HEK293 (cell line): ENCODE measurements at regions not wholly inside any gene's neighbourhood (a gene's known extent, or its start where the extent isn't known, plus 50 kb on each side); places are given as distances from the start of the nearest gene placed in this dataset.
"Not testable (repeated sequence)": the region's sequence is repeated elsewhere in the genome, so short reads cannot be mapped to it uniquely, and the experiment has no call there.

Experiments
- CTCF ChIA-PET: fragments of 350-600 bp; formaldehyde crosslinking; extraction: SDS; loops from one replicate; lab custom pipeline; 2021; ENCODE audit warnings: antibody characterized with exemption; lab: Yijun Ruan, JAX
- POLR2A ChIA-PET: fragments of 300-600 bp; formaldehyde crosslinking; extraction: SDS; loops from one replicate; lab custom pipeline; 2020; ENCODE audit warnings: antibody characterized with exemption, inconsistent platforms; lab: Yijun Ruan, JAX
- H3K27ac ChIP-seq: fragments of 200-500 bp; sonication (Bioruptor generic); 2 replicates; pipeline ENCODE4 v1.5.1; 2014; ENCODE audit warnings: low read depth, low read length, control low read depth, inconsistent platforms; ENCODE audit errors: extremely low read depth
- H3K36me3 ChIP-seq, 2 experiments: fragments of 200-500 bp in 1 of 2; sonication (Bioruptor generic) in 1 of 2; 1 replicate in 1 of 2; 2 replicates in 1 of 2; pipeline ENCODE4 v1.5.1; 2014 to 2017; ENCODE audit warnings: inconsistent platforms in 2 of 2, low read length in 2 of 2; ENCODE audit not compliant: control insufficient read depth in 2 of 2, insufficient read depth in 1 of 2
- H3K4me1 ChIP-seq: fragments of 200-500 bp; sonication (Bioruptor generic); 2 replicates; pipeline ENCODE4 v1.5.1; 2014; ENCODE audit warnings: mild to moderate bottlenecking, low read length, inconsistent platforms; ENCODE audit not compliant: control insufficient read depth, insufficient read depth
- H3K4me3 ChIP-seq: 2 replicates; pipeline ENCODE4 v1.5.1; 2011; ENCODE audit warnings: low read depth, mild to moderate bottlenecking, control low read depth, low read length, moderate library complexity
- H3K9me3 ChIP-seq: fragments of 200-500 bp; sonication (Bioruptor generic); 2 replicates; pipeline ENCODE4 v1.5.1; 2014; ENCODE audit warnings: low read depth, low read length, inconsistent platforms; ENCODE audit not compliant: control insufficient read depth, insufficient read depth
- CTCF ChIP-seq: fragments of 450-650 bp; formaldehyde crosslinking; IDR thresholded peaks from 2 replicates; pipeline ENCODE4 v1.5.1; 2016; ENCODE audit warnings: missing biosample characterization, missing genetic modification characterization
- KLF10 ChIP-seq: fragments of 450-650 bp; IDR thresholded peaks from 2 replicates; pipeline ENCODE4 v1.5.1; 2018; ENCODE audit warnings: missing biosample characterization, mild to moderate bottlenecking, missing genetic modification characterization
- REPIN1 ChIP-seq: fragments of 450-650 bp; formaldehyde crosslinking; IDR thresholded peaks from 2 replicates; pipeline ENCODE4 v1.5.1; 2017; ENCODE audit warnings: missing biosample characterization, missing genetic modification characterization, low read depth
- ZNF132 ChIP-seq: fragments of 450-650 bp; formaldehyde crosslinking; IDR thresholded peaks from 2 replicates; pipeline ENCODE4 v1.5.1; 2017; ENCODE audit warnings: missing biosample characterization, missing genetic modification characterization, borderline replicate concordance
- ZNF174 ChIP-seq: fragments of 450-650 bp; formaldehyde crosslinking; IDR thresholded peaks from 2 replicates; pipeline ENCODE4 v1.5.0; 2017; ENCODE audit warnings: missing biosample characterization, mild to moderate bottlenecking, missing genetic modification characterization
- ZNF266 ChIP-seq: fragments of 450-650 bp; formaldehyde crosslinking; IDR thresholded peaks from 2 replicates; pipeline ENCODE4 v1.5.1; 2016; ENCODE audit warnings: missing biosample characterization, missing genetic modification characterization, low read depth
- ZNF423 ChIP-seq: fragments of 450-650 bp; formaldehyde crosslinking; IDR thresholded peaks from 2 replicates; pipeline ENCODE4 v1.5.1; 2016; ENCODE audit warnings: missing biosample characterization, missing genetic modification characterization
- ZNF426 ChIP-seq: fragments of 450-650 bp; formaldehyde crosslinking; IDR thresholded peaks from 2 replicates; pipeline ENCODE4 v1.5.1; 2017; ENCODE audit warnings: missing biosample characterization, missing genetic modification characterization, mild to moderate bottlenecking, inconsistent platforms, moderate library complexity
- ZNF449 ChIP-seq: fragments of 450-650 bp; formaldehyde crosslinking; IDR thresholded peaks from 2 replicates; pipeline ENCODE4 v1.5.1; 2017; ENCODE audit warnings: missing biosample characterization, mild to moderate bottlenecking, missing genetic modification characterization, moderate library complexity
- ZNF514 ChIP-seq: fragments of 450-650 bp; formaldehyde crosslinking; IDR thresholded peaks from 2 replicates; pipeline ENCODE4 v1.5.1; 2016; ENCODE audit warnings: missing biosample characterization, missing genetic modification characterization
- ZNF792 ChIP-seq: fragments of 450-650 bp; formaldehyde crosslinking; IDR thresholded peaks from 2 replicates; pipeline ENCODE4 v1.5.1; 2016; ENCODE audit warnings: missing biosample characterization, missing genetic modification characterization
- TF ChIP-seq, protein P1 (sequence below): fragments of 450-650 bp; formaldehyde crosslinking; IDR thresholded peaks from 2 replicates; pipeline ENCODE4 v1.5.1; 2016; ENCODE audit warnings: missing biosample characterization, missing genetic modification characterization, low read depth
- TF ChIP-seq, protein P2 (sequence below): fragments of 450-650 bp; IDR thresholded peaks from 2 replicates; pipeline ENCODE4 v1.5.1; 2018; ENCODE audit warnings: missing biosample characterization, missing genetic modification characterization
- TF ChIP-seq, protein P3 (sequence below): IDR thresholded peaks from 2 replicates; pipeline ENCODE4 v1.6.1; 2011; ENCODE audit warnings: mild to moderate bottlenecking, low read depth, low read length, borderline replicate concordance
- TF ChIP-seq, protein P4 (sequence below): fragments of 450-650 bp; formaldehyde crosslinking; IDR thresholded peaks from 2 replicates; pipeline ENCODE4 v1.5.1; 2016; ENCODE audit warnings: missing biosample characterization, missing genetic modification characterization

DNA sequence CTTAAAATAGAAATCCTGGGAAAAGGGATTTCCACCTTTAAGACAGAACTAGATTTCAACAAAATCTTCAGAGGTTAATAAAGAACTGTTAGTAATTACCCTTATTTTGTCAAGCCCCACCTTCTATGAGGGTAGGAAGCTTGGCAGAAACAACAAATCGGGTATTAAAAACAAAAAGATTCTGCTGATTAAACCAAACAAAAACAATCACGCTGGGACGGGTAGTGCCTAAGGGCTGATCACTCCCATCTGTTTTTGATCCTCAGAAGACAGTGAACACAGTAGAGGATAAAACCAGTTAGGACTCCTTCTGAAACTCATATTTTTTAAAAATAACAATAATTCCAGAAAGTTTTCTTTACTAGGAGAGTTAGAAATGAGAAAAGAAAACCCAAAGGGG, 441.3 kb upstream of the API5 start (continued):
- TF ChIP-seq, protein P1, sequence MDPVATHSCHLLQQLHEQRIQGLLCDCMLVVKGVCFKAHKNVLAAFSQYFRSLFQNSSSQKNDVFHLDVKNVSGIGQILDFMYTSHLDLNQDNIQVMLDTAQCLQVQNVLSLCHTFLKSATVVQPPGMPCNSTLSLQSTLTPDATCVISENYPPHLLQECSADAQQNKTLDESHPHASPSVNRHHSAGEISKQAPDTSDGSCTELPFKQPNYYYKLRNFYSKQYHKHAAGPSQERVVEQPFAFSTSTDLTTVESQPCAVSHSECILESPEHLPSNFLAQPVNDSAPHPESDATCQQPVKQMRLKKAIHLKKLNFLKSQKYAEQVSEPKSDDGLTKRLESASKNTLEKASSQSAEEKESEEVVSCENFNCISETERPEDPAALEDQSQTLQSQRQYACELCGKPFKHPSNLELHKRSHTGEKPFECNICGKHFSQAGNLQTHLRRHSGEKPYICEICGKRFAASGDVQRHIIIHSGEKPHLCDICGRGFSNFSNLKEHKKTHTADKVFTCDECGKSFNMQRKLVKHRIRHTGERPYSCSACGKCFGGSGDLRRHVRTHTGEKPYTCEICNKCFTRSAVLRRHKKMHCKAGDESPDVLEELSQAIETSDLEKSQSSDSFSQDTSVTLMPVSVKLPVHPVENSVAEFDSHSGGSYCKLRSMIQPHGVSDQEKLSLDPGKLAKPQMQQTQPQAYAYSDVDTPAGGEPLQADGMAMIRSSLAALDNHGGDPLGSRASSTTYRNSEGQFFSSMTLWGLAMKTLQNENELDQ (tag by site-specific recombination), result no peak
- TF ChIP-seq, protein P2, sequence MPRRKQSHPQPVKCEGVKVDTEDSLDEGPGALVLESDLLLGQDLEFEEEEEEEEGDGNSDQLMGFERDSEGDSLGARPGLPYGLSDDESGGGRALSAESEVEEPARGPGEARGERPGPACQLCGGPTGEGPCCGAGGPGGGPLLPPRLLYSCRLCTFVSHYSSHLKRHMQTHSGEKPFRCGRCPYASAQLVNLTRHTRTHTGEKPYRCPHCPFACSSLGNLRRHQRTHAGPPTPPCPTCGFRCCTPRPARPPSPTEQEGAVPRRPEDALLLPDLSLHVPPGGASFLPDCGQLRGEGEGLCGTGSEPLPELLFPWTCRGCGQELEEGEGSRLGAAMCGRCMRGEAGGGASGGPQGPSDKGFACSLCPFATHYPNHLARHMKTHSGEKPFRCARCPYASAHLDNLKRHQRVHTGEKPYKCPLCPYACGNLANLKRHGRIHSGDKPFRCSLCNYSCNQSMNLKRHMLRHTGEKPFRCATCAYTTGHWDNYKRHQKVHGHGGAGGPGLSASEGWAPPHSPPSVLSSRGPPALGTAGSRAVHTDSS (tag by site-specific recombination), result no peak
- TF ChIP-seq ZNF266, result no peak
- TF ChIP-seq KLF10 (tag by site-specific recombination), result no peak
- no peak for TF ChIP-seq REPIN1 (tag by site-specific recombination)
- TF ChIP-seq, protein P3, sequence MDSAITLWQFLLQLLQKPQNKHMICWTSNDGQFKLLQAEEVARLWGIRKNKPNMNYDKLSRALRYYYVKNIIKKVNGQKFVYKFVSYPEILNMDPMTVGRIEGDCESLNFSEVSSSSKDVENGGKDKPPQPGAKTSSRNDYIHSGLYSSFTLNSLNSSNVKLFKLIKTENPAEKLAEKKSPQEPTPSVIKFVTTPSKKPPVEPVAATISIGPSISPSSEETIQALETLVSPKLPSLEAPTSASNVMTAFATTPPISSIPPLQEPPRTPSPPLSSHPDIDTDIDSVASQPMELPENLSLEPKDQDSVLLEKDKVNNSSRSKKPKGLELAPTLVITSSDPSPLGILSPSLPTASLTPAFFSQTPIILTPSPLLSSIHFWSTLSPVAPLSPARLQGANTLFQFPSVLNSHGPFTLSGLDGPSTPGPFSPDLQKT, result no peak

DNA sequence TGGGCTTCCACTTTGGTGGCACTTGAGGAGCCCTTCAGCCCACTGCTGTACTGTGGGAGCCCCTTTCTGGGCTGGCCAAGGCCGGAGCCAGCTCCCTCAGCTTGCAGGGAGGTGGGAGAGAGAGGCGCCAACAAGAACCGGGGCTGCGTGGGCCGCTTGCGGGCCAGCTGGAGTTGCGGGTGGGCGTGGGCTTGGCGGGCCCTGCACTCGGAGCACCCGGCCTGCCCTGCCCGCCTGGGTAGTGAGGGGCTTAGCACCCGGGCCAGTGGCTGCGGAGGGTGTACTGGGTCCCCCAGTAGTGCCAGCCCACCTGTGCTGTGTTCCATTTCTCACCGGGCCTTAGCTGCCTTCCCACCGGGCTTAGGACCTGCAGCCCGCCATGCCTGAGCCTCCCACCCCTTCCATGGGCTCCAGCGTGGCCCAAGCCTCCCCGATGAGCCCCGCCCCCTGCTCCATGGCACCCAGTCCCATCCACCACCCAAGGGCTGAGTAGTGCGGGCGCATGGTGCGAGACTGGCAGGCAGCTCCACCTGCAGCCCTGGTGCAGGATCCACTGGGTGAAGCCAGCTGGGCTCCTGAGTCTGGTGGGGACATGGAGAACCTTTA, 437.9 kb upstream of the API5 start:
- POLR2A ChIA-PET, H3K27ac ChIP-seq, H3K36me3 ChIP-seq, H3K4me1 ChIP-seq, H3K4me3 ChIP-seq, H3K9me3 ChIP-seq, CTCF ChIA-PET: not testable (repeated sequence)

GRCh38 chr11:42881335-42881734, 430.5 kb upstream of the API5 start:
- H3K4me3 ChIP-seq, H3K27ac ChIP-seq, POLR2A ChIA-PET, CTCF ChIA-PET, H3K4me1 ChIP-seq, H3K9me3 ChIP-seq, H3K36me3 ChIP-seq: not testable (repeated sequence)

- Histone ChIP-seq H3K9me3 (no peaks in the 10 kb centered on the region), H3K4me1 (no peaks in the 10 kb centered on the region), H3K36me3 (no peaks in the 10 kb centered on the region), H3K4me3 (no peak overlapping the region), H3K27ac (no peak overlapping the region)
- ChIA-PET POLR2A (no interaction called here), CTCF (no interaction called here)
- TF ChIP-seq, protein P4, sequence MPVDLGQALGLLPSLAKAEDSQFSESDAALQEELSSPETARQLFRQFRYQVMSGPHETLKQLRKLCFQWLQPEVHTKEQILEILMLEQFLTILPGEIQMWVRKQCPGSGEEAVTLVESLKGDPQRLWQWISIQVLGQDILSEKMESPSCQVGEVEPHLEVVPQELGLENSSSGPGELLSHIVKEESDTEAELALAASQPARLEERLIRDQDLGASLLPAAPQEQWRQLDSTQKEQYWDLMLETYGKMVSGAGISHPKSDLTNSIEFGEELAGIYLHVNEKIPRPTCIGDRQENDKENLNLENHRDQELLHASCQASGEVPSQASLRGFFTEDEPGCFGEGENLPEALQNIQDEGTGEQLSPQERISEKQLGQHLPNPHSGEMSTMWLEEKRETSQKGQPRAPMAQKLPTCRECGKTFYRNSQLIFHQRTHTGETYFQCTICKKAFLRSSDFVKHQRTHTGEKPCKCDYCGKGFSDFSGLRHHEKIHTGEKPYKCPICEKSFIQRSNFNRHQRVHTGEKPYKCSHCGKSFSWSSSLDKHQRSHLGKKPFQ (tag by site-specific recombination), result no peak
- TF ChIP-seq CTCF (tag by site-specific recombination), result no peak
- no peak for TF ChIP-seq ZNF423 (tag by site-specific recombination)
- no peak for TF ChIP-seq ZNF174 (tag by site-specific recombination)
- TF ChIP-seq ZNF792 (tag by site-specific recombination), result no peak
- no peak for TF ChIP-seq ZNF514 (tag by site-specific recombination)
- no peak for TF ChIP-seq ZNF449
- no peak for TF ChIP-seq ZNF132 (tag by site-specific recombination)
- TF ChIP-seq ZNF426, result no peak
Observed at GRCh38 chr11:42890773-42891172, 421.0 kb upstream of the API5 start.
